ENCODE measurements at regions not wholly inside any gene's neighbourhood (a gene's known extent, or its start where the extent isn't known, plus 50 kb on each side); places are given as distances from the start of the nearest gene placed in this dataset.

DNA sequence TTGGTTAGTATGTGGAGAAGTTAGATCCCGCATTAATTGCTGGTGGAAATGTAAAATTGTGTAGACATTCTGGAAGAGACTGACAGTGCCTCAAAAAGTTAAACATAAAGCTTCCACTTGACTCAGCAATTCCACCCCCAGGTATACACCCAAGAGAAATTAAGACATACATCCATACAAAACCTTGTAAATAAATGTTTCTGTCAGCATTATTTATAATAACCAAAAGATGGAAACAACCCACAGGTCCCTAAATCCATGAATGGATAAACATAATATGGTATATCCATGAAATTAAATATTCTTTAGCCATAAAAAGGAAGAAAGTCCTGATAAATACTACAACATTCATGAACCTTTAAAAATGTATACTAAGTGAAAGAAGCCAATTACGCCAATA is 817.4 kb downstream of the NTRK3 start:
- TF ChIP-seq, protein P1, sequence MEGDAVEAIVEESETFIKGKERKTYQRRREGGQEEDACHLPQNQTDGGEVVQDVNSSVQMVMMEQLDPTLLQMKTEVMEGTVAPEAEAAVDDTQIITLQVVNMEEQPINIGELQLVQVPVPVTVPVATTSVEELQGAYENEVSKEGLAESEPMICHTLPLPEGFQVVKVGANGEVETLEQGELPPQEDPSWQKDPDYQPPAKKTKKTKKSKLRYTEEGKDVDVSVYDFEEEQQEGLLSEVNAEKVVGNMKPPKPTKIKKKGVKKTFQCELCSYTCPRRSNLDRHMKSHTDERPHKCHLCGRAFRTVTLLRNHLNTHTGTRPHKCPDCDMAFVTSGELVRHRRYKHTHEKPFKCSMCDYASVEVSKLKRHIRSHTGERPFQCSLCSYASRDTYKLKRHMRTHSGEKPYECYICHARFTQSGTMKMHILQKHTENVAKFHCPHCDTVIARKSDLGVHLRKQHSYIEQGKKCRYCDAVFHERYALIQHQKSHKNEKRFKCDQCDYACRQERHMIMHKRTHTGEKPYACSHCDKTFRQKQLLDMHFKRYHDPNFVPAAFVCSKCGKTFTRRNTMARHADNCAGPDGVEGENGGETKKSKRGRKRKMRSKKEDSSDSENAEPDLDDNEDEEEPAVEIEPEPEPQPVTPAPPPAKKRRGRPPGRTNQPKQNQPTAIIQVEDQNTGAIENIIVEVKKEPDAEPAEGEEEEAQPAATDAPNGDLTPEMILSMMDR (IDR thresholded peaks at IDR 0.05) = no peak
- no peak for TF ChIP-seq EZH2phosphoT487 (IDR thresholded peaks at IDR 0.05)
- TF ChIP-seq EZH2 (IDR thresholded peaks at IDR 0.05) = no peak

All from neural progenitor cell (in vitro differentiated cells).